Suprapubic skin (tissue), 4 donors: ENCODE measurements at regions not wholly inside any gene's neighbourhood (a gene's known extent, or its start where the extent isn't known, plus 50 kb on each side); places are given as distances from the start of the nearest gene placed in this dataset.

Source experiments
- DNase-seq, 2 donors: peaks; one replicate each; pipeline ENCODE4 v3.0.0-alpha.2; 2019; ENCODE audit warnings: low spot score in 2 of 2
- H3K27ac ChIP-seq: fragments of 200-600 bp; sonication (generic); one replicate; pipeline ENCODE4 v1.5.1; 2019
- H3K27me3 ChIP-seq: fragments of 200-600 bp; sonication (generic); one replicate; pipeline ENCODE4 v1.5.1; 2019
- H3K36me3 ChIP-seq: fragments of 200-600 bp; sonication (generic); one replicate; pipeline ENCODE4 v1.5.1; 2019
- H3K4me1 ChIP-seq: fragments of 200-600 bp; sonication (generic); one replicate; pipeline ENCODE4 v1.5.1; 2019
- H3K4me3 ChIP-seq: fragments of 200-600 bp; sonication (generic); one replicate; pipeline ENCODE4 v1.5.1; 2019; ENCODE audit warnings: mild to moderate bottlenecking
- H3K9me3 ChIP-seq: fragments of 200-600 bp; sonication (generic); one replicate; pipeline ENCODE4 v1.5.1; 2019
- CTCF ChIP-seq, 2 donors: fragments of 200-600 bp in 1 of 2; fragments of 450-650 bp in 1 of 2; sonication (generic) in 1 of 2; IDR thresholded peaks; one replicate each; pipeline ENCODE4 v1.5.1; 2016 to 2019; ENCODE audit warnings: antibody characterized with exemption in 2 of 2, mild to moderate bottlenecking in 1 of 2, moderate library complexity in 1 of 2
- EP300 ChIP-seq: sonication (generic); formaldehyde crosslinking; IDR thresholded peaks from one replicate; pipeline ENCODE4 v1.6.1; 2017; ENCODE audit warnings: antibody characterized with exemption
- POLR2A ChIP-seq, 2 donors: fragments of 450-650 bp; IDR thresholded peaks; one replicate each; pipeline ENCODE4 v1.6.1; 2017; ENCODE audit warnings: antibody characterized with exemption in 2 of 2, mild to moderate bottlenecking in 2 of 2, moderate library complexity in 2 of 2
- POLR2AphosphoS5 ChIP-seq, 3 donors: sonication (generic); formaldehyde crosslinking; IDR thresholded peaks; one replicate each; pipeline ENCODE4 v1.6.1; 2017; ENCODE audit warnings: antibody characterized with exemption in 3 of 3
- WGBS: methylation state at CpG from one replicate; pipeline ENCODE4 v1.1.5; 2018; 5-methylcytosine and 5-hydroxymethylcytosine counted together

GRCh38 chr2:23241611-23242245 is 143.3 kb upstream of the KLHL29 start:
- TF ChIP-seq CTCF (IDR thresholded peaks at IDR 0.05) (no peak), EP300 (no peak), POLR2A (IDR thresholded peaks at IDR 0.05) (no peak), POLR2AphosphoS5 (IDR thresholded peaks at IDR 0.05) (no peak)
- 80% methylated on average over 11 of the region's 12 CpGs for WGBS
- peaks cover 8% of the 10 kb centered on the region for H3K4me1 ChIP-seq
- DNase-seq = no peak
- no peaks in the 10 kb centered on the region for H3K27me3 ChIP-seq
- no peak overlapping the region for H3K27ac ChIP-seq
- H3K36me3 ChIP-seq = no peaks in the 10 kb centered on the region
- H3K9me3 ChIP-seq = no peaks in the 10 kb centered on the region
- no peak overlapping the region for H3K4me3 ChIP-seq

- Histone ChIP-seq H3K27me3 (no peaks in the 10 kb centered on the region), H3K4me1 (peaks cover 8% of the 10 kb centered on the region), H3K4me3 (no peak overlapping the region), H3K36me3 (no peaks in the 10 kb centered on the region), H3K9me3 (no peaks in the 10 kb centered on the region), H3K27ac (no peak overlapping the region)
- no peak for TF ChIP-seq CTCF (IDR thresholded peaks at IDR 0.05)
- no peak for TF ChIP-seq POLR2AphosphoS5 (IDR thresholded peaks at IDR 0.05)
- no peak for TF ChIP-seq POLR2A (IDR thresholded peaks at IDR 0.05)
- TF ChIP-seq EP300 = no peak
- 64% methylated on average over 5 of the region's 5 CpGs for WGBS
- no peak for DNase-seq
These were observed 141.8 kb upstream of the KLHL29 start for GRCh38 chr2:23243073-23243659.

- Histone ChIP-seq H3K4me3 (no peak overlapping the region), H3K27me3 (no peaks in the 10 kb centered on the region), H3K36me3 (no peaks in the 10 kb centered on the region), H3K27ac (no peak overlapping the region), H3K4me1 (peaks cover 8% of the 10 kb centered on the region), H3K9me3 (no peaks in the 10 kb centered on the region)
- no peak for DNase-seq
- no peak for TF ChIP-seq CTCF (IDR thresholded peaks at IDR 0.05)
- WGBS = 36% methylated on average over 1 of the region's 1 CpG
These were observed 140.4 kb upstream of the KLHL29 start for GRCh38 chr2:23244617-23245016.

GRCh38 chr2:23246992-23247683 is 137.8 kb upstream of the KLHL29 start:
- Histone ChIP-seq H3K27me3 (no peaks in the 10 kb centered on the region), H3K4me1 (peaks cover 5% of the 10 kb centered on the region), H3K36me3 (no peaks in the 10 kb centered on the region), H3K9me3 (no peaks in the 10 kb centered on the region), H3K27ac (no peak overlapping the region), H3K4me3 (no peak overlapping the region)
- DNase-seq = no peak
- WGBS = 87% methylated on average over 4 of the region's 4 CpGs
- TF ChIP-seq CTCF (IDR thresholded peaks at IDR 0.05) (no peak), POLR2AphosphoS5 (IDR thresholded peaks at IDR 0.05) (no peak), EP300 (no peak), POLR2A (IDR thresholded peaks at IDR 0.05) (no peak)

- Histone ChIP-seq H3K27ac (no peak overlapping the region), H3K4me1 (no peaks in the 10 kb centered on the region), H3K4me3 (no peak overlapping the region), H3K36me3 (no peaks in the 10 kb centered on the region), H3K27me3 (no peaks in the 10 kb centered on the region), H3K9me3 (no peaks in the 10 kb centered on the region)
- DNase-seq = no peak
- TF ChIP-seq CTCF (IDR thresholded peaks at IDR 0.05) (no peak), POLR2AphosphoS5 (IDR thresholded peaks at IDR 0.05) (no peak), EP300 (no peak), POLR2A (IDR thresholded peaks at IDR 0.05) (no peak)
- WGBS = 55% methylated on average over 1 of the region's 1 CpG
These were observed 136.3 kb upstream of the KLHL29 start for GRCh38 chr2:23248667-23249066.
